Dermis microvascular lymphatic vessel endothelial cell (primary cell): ENCODE measurements at regions not wholly inside any gene's neighbourhood (a gene's known extent, or its start where the extent isn't known, plus 50 kb on each side); places are given as distances from the start of the nearest gene placed in this dataset.
"Not testable (repeated sequence)": the region's sequence is repeated elsewhere in the genome, so short reads cannot be mapped to it uniquely, and the experiment has no call there.

Source experiments
- DNase-seq, 2 donors: peaks; one replicate each; pipeline versions ENCODE4 v3.0.0 to v3.0.0-alpha.2; 2010; ENCODE audit warnings: low read depth in 2 of 2

DNA sequence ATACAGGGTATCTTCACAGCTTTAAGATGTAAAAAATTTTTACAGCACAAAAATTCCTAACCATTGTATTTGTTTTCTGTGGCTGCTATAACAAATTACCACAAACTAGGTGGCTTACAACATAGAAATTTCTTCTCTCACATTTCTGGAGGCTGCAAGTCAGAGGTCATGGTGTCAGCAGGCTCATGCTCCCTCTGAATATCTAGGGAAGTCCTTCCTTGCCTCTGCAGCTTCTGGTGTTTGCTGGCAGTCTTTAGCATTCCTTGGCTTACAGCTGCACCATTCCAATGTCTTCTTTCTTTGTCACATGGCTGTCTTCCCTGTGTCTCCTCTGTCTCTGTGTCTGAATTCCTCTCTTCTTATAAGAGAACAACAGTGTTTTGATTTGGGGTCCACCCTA lies 310.2 kb upstream of the SUCLG2 start:
- DNase-seq, result no peak

DNA sequence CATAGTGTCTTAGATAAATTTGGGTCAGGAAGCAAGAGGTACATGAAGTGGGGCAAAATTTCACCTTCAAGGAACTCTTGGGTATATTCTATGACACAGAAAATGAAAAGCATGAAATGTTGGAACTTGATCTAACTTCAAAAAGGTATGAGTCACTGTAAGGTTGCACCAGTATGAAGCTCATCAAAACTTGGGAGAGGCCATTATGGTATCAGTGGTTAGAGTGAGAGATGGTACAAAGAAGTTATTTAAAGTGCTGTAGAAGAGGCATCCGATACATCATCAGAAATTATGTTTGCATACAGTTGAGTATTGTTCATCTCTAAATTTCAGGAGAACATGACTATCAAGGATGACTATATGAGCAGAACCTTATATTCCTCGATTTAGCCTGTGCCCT lies 302.9 kb upstream of the SUCLG2 start:
- no peak for DNase-seq

DNA sequence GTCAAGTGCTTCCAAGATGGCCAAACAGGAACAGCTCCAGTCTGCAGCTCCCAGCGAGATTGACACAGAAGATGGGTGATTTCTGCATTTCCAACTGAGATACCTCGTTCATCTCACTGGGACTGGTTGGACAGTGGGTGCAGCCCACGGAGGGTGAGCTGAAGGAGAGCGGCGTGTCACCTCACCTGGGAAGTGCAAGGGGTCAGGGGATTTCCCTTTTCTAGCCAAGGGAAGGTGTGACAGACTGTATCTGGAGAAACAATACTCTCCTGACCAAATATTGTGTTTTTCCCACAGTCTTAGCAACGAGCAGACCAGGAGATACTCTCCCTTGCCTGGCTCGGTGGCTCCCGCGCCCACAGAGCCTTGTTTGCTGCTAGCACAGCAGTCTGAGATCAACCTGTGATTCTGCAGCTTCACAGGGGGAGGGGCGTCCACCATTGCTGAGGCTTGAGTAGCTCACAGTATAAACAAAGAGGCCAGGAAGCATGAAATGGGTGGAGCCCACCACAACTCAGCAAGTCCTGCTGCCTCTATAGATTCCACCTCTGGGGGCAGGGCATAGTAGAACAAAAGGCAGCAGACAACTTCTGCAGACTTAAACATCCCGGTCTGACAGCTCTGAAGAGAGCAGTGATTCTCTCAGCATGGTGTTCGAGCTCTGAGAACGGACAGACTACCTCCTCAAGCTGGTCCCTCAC lies 293.5 kb upstream of the SUCLG2 start:
- no peak for DNase-seq

DNA sequence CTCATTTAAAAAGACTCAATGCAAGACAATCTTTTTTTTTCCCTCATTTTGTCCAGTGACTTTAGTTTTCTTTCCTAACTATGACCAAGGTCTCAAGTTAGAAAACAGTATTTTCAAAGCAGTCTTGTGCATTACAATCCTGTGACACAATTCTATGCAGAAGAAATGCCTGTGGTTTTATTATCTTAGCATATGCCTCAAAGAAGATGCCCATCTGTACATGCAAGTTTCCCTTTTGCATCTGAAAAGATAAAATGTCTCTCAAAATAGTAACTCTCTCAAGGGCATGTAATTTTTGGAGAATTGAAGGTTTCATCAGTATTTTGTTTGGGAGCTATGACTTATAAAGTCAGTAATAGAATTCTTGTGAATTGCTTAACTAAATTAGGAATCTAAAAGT lies 292.0 kb upstream of the SUCLG2 start:
- no peak for DNase-seq

DNA sequence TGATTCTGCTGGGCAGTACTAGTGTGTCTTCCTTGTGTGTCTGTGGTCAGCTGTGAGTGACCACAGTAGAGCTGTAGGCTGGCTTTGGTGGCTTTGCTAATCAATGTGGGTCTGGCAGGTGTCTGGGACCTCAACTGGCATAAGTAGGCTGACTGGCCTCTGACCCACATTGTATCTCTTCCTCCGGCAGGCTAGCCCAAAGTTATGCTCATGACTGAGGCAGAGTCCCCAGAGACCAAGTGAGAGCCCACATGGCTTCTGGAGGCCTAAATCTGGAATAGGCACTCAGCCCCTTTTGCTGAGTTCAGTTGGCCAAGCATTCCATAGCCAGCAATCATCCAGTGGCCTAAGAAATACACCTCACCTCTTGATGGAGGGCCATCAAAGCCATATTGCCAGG lies 289.1 kb upstream of the SUCLG2 start:
- DNase-seq, result no peak

DNA sequence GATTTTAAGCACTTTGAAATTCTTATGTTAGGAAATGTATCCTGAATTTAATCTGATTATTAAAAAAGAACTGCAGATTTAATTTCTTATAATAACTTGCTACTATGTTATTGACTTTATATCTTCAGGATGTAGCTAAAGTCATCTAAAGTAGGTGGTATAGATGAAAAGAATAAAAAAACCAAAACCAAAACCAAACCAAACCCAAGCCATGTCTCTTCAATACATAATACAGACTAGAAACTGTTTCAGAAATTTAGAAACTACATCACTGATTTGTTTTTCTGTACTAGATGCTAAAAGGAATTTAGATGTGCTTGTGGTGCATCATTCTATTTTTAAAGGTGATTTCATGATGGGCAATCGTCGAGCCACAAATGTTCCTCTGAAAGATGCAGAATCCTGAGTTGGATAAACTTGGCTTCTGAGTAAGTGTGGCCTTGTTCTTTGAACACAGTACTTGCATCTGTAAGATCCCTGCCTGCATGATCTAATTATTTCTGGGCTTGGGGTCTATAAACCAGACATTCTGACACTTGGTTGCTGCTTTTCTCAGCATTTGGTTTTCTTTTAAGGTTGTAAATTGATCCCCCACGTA lies 287.1 kb upstream of the SUCLG2 start:
- no peak for DNase-seq

DNA sequence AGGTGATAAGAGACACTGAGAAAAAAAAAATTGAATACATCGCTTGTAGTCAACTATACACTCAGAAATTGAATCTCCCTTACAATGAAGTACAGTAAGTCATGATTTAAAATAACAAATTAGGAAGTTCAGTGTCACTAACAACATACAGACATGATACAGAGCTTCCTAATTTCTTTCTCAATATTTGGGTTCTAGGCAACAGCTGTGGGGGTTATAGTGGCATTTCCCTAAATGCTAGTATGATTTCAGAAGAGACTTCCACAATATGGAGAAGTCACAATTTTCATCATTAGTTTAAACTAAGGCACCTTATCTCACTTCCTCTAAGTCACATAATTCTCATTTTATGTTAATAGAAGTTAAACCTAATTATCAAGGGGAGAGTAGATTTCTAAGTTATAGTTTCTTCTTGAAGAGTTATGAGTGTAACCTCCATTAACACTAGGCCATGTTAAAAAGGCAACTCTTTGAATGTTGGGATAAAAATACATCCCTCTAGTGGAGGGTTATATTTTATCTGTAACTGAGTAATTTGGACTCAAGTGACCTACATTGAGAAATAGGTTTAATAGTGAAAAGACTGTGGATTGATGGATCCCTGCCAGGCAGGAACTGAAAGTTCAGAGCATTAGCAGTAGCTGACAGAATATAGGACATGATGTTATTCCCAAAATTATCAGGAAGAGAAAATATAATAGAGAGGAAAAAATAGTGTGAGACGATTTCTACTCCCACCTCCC lies 286.0 kb upstream of the SUCLG2 start:
- DNase-seq, result no peak

DNA sequence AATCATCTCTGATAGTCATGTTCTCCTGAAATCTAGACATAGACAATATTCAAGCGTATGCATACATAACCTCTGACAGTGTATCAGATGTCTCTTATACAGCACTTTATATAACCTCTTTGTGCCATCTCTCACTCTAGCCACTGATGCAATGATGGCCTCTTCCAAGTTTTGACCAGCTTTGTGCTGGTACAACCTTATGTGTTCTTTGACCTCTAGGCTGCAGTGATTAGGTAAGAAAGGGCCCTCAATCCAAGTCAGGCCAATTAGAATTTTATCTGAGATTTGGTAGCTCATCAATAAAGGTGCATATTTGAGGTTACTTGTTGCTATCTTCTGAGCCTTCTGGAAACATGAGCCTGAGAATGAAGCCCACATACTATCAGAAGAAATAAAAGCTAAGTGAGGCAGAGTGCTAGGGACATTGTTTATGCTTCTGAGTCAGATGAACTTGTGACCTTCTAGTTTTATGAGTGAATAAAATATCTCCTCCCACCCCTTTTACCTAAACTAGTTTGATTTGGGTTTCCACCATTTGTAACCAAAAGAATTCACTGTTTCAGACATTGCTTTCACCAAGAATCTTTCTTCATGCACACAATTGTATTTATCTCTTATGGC lies 283.2 kb upstream of the SUCLG2 start:
- no peak for DNase-seq

DNA sequence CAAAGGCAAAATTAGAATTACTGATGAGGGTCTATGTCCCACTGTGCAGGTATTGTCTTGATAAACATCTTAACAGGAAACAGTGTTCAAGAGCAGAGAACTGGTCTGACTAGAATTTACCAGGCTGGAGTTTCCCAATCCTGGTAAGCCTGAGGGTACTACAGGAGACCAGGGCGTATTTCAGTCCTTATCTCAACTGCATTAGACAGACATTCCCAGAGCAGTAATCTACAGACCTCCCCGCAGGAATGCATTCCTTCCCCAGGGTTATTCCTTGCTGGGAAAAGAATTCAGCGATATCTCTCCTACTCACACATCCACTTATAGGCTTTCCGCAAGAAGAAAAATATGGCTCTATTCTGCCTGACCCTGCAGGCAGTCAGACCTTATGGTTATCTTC lies 276.0 kb upstream of the SUCLG2 start:
- DNase-seq, result not testable (repeated sequence)

DNA sequence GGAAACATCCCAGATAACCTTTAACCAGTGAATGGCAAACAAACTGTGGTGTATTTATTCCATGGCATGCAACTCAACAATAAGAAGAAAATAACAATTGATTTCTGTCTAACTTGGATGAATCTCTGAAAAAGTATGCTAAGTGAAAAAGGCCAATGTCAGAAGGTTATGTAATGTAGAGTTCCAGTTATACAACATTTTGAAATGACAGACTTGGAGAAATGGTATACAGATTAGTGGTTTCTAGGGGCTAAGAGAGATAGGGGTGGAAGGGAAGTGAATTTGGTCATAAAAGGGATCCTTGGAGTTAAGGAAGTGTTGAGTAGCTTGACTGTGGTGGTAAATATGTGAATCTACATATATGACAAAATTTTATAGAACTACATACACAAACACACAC lies 269.4 kb upstream of the SUCLG2 start:
- DNase-seq, result no peak

DNA sequence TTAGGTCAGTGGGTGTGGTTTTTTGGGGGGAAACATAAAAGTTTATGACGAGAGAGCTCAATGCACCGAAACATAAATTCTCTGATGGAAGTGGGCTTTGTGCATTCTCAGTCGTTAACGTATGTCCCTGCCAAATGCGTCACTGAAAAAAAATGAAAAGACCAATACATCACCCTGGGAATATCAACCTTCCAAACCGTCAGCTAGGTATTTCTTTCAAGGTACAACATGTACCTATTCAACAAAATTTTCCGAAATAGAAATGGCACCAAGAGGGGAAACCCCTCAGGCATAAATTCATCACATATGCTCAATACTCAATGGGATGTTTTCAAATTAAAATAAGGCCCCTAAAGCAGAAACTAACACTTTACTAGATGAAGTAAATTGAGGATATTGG lies 266.6 kb upstream of the SUCLG2 start:
- DNase-seq, result no peak

DNA sequence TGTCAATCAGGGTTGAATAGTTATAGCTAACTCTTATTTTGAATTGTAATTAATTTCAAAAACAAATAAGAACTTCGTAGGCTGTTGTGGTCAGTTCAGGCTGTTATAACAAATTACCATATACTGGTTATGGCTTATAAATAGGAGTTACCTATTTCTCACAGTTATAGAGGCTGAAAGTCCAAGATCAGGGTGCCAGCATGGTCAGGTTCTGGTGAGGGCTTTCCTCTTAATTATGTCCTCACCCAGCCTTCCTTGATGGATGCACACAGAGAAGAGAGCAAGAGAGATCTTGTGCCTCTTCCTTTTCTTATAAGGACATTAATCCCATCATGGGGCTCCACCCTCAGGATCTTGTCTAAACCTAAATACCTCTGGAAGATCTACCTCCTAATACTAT lies 265.9 kb upstream of the SUCLG2 start:
- no peak for DNase-seq

DNA sequence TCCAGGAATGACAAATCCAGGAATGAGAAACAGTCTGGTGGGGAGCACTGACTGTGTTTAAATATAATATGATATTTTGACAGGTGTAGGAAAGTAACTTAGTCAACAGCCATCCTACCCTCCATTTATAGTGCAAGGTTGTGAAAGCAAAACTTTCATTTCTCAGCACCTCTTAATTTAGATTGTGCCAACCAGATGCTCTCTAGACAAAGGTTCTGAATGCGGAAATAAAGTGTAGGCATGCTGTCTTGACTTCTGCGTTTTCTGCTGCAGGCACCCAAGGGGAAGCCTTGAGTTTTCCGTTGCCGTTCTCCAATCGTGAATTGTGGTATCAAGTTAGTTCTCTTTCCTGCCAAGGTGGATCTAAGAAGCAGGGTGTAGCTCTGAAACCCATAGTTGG lies 261.9 kb upstream of the SUCLG2 start:
- no peak for DNase-seq

DNA sequence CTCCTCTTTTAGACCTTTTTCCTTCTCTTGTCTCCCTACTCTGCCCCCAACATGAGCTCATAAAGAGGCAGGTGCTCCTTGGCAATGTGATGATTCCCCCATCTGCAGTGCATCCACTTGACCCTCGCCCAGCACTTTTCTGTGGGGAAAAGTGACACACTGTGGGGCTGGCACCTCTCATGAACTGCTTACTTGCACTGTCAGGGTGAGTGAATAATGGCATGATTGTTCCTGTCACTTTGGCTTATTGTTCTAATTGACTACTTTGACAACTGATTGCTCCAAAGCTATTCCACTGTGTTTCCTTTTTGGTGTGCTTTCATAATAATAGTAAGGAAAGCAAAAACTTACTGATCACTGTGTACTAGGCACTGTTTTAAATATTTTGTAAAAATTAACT lies 253.3 kb upstream of the SUCLG2 start:
- no peak for DNase-seq

DNA sequence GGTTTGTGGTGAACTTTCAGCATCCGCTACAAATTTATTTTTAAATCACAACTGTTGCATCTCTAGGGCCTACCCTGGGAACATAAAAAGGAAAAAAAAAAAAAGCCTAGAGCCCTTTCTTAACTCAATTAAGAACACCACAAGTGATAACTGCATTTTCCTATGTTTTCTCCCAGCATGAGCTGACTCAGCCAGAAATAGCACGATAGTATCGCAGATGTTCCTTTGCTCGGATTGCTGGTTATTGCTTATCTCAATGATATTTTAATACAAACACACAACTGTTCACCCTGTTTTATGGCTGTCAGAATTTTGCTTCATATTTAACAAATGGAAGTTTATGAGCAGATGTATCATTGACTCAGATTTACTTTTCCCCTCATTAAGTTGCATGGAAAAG lies 251.8 kb upstream of the SUCLG2 start:
- no peak for DNase-seq

DNA sequence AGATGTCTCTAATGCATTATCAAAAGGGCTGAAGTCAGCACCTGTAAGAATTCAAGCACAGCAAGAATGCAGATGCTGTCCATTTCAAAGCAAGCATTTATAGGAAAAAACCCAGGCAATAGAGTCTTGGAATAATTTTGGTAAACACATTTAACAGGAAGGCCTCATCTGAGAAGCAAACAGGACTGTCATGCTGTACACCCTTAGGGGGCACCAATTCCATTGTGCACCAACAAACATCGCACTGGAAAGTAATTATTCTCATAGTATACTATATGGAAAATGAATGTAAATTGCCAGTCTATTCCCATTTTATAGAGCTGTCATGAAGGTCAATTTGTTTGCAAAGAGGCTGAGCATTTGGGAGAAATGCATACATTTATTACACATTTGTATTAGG lies 247.3 kb upstream of the SUCLG2 start:
- no peak for DNase-seq

DNA sequence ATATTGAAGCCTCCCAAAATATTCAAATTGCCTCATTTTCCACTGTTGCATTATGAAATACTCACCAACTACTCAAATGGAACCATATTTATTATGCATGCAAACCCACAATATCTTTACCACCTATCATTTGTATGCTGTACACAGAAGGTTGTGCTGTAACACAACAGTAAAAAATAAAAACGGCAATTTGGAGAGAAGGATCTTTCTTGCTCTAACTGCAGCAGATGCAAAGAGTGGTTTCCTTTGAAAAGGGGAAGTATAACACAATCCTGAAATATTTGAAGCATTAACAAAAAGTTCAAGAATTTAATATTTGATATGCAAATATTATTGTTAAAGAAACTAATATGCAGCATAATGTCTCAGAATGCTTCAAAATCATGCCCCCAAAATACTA lies 244.5 kb upstream of the SUCLG2 start:
- DNase-seq, result no peak

DNA sequence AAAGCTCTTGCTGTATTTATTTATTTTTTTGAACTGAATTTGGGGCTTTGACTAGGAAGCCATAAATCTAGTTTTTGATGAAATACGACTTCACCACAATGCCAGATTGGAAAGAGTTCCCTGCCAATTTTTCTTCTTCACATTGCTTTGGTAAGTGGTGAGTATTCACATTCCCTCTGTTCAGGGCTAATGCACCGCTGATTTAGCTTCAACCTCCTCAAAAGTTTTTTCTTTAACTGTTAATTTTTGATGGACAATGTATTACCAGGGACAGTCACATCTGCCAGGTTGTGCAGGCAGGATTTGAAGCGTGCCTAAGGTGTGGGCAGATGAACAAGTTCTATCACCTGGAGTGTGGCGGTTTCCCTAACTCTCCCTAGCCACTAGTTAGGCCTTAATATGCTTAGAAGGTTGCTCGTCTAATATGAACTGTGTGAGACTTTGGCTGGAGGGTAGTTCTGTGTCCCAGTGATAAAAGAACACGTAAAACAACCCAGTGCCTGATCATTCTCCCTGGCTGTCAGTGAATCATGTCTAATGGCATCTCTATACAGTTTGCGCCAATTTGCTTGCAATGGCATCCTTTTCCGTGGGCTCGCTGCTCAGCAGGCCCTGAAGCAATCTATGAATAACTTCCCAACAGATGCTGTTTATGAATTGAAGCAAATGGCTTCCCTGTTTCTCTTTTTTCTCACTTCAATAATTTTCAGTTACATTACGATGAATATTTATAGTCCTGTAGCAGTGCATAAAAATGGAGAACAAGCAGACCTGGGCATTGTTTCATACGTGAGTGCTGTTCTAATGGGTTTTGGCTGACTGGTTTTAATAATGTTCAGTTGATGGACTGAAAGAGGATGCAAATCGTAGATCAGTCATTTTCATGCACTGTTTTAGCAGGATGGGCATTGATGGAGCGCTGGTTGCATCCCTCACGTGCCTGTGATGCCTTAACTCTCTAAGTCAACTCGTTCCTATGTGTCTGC lies 243.2 kb upstream of the SUCLG2 start:
- no peak for DNase-seq

DNA sequence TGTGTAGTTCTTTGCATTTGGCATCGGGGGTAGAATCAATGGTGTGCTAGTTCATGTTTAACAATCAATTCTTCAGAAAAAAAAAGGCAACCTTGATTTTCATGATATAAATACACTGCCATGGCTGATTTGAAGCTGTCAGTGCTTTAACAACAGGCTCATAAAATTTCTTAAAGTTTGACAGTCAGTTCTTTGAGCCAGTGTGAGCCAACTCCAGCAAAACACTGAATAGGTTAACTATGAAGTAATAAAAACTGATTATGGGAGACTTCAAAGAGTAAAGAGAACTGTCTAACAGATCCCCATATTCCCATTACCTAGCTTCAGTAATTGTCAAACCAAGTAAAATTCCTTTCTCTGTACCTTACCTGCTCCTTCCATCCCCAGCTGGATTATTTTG lies 241.7 kb upstream of the SUCLG2 start:
- DNase-seq, result no peak

DNA sequence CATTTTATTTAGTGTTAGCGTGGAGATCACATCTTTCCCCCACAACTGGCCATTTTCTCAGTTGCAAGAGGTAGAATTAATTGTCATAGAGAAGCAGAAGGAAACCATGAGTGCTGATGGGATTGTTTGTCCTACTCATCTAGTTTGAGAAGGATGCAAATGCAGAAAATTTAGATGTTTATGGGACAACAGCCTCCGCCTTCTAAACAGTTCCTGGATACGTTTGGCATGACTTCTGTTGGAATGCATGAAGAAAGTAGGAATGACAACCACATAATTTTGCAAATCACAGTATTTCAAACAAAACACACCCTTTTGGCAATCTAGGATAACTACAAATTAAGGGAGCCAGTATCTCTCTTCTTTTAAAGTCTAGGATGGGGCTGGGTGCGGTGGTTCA lies 240.1 kb upstream of the SUCLG2 start:
- DNase-seq, result no peak

DNA sequence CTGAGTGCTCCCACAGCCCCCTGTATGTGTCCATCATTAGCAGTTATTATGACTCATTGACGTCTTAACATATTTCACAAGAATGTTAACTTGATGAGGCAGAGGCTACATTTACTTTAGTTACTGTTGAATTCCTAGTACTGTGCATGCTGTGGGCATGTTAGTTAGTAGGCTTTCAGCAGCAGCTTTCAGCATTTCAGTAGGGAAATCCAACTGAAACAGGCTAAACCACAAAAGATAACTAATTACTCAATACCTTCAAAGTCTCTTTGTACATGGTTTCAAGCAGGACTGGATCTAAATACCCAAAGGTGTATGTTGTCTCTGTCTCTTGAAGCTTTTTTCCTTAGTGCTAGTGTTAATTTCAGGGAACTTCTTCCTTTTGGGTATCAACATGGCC lies 229.9 kb upstream of the SUCLG2 start:
- no peak for DNase-seq
